Stimulated activated effector memory CD8-positive, alpha-beta T cell treated with anti-CD3 and anti-CD28 coated beads, Interleukin-12 subunit alpha, Interleukin-12 subunit beta, amount 100 ng/mL, for 72 hours (primary cell): ENCODE measurements at regions not wholly inside any gene's neighbourhood (a gene's known extent, or its start where the extent isn't known, plus 50 kb on each side); places are given as distances from the start of the nearest gene placed in this dataset.
"Not testable (repeated sequence)": the region's sequence is repeated elsewhere in the genome, so short reads cannot be mapped to it uniquely, and the experiment has no call there.

ENCODE experiments used
- ATAC-seq: fragments of 150-1000 bp; cut with Tn5 transposase; 2 replicates; pipeline ENCODE4 v1.10.0; 2021
- DNase-seq, 2 donors: peaks; one replicate each; pipeline ENCODE4 v3.0.0; 2021 to 2022; ENCODE audit warnings: low spot score in 2 of 2
- H3K27ac Mint-ChIP-seq: one replicate; pipeline ENCODE4 v1.8.0; 2022; ENCODE audit warnings: mild to moderate bottlenecking, mixed read lengths
- H3K36me3 Mint-ChIP-seq: one replicate; pipeline ENCODE4 v1.8.0; 2022; ENCODE audit warnings: mild to moderate bottlenecking, mixed read lengths
- H3K4me1 Mint-ChIP-seq: one replicate; pipeline ENCODE4 v1.8.0; 2022; ENCODE audit warnings: mixed read lengths
- H3K4me3 Mint-ChIP-seq: one replicate; pipeline ENCODE4 v1.8.0; 2022; ENCODE audit warnings: mild to moderate bottlenecking, mixed read lengths
- H3K9me3 Mint-ChIP-seq: one replicate; pipeline ENCODE4 v1.8.0; 2022; ENCODE audit warnings: mixed read lengths

DNA sequence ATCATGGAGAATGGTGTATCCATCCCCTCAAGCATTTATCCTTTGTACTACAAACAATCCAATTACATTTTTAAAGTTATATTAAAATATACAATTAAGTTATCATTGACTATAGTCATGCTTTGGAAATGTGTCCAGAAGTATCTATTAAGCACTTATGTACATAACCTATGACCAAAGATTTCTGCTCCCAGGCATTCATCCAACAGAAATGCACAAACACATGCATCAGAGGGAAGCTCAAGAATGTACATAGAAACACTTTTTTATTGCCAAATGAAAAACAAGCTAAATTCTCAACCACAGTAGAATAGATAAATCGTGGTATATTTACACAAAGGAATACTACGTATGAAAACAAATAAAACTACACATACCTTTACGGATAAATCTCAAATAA lies 700.5 kb upstream of the ZNF608 start:
- Mint-ChIP-seq H3K36me3 (no peaks in the 10 kb centered on the region), H3K4me1 (no peaks in the 10 kb centered on the region)

DNA sequence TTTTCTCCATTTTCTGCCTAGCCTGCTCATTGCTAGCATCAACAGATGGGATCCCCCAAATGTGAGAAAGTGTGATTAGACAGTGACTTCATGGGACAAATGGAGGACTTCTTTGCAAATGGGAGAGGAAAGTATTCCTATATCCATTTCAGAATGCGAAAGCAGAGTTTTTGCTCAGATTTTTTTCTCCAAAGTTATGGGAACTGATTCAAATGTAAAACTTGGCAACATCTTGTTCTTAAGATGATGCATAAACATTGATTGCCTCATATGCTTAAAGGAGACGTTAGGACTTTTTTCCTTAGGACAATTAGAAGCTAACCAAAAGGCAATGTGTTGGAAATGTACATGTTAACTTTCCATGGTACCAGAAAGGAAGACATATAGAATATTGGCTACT lies 704.3 kb upstream of the ZNF608 start:
- no peak overlapping the region for H3K27ac Mint-ChIP-seq
- no peak for ATAC-seq
- no peak for DNase-seq
- peaks cover 12% of the 10 kb centered on the region for H3K9me3 Mint-ChIP-seq
- no peaks in the 10 kb centered on the region for H3K36me3 Mint-ChIP-seq
- no peak overlapping the region for H3K4me3 Mint-ChIP-seq
- no peaks in the 10 kb centered on the region for H3K4me1 Mint-ChIP-seq

More for the DNA sequence above, 700.5 kb upstream of the ZNF608 start:
- DNase-seq (no peak), ATAC-seq (no peak)
- Mint-ChIP-seq H3K27ac (no peak overlapping the region), H3K4me3 (no peak overlapping the region), H3K9me3 (peaks cover 18% of the 10 kb centered on the region)

DNA sequence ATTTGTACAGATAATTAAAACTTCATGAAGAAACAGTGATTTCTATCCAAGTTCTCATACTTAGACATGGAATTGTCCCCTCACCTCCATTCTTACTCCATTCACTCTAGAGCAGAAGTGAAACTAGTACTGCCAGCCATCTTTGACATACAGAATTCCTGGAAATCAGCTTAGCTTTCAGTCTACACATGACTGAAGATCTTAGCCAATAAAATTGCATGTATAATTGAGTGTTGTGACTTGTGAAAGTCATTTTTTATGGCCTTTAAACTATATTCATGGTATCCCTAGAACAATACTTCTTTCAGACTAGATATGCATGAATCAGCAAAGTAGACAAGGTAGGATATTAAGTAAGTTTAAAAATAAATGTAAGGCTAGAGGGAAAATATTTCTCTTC lies 705.2 kb upstream of the ZNF608 start:
- no peak for ATAC-seq
- peaks cover 12% of the 10 kb centered on the region for H3K9me3 Mint-ChIP-seq
- H3K4me1 Mint-ChIP-seq, result no peaks in the 10 kb centered on the region
- no peak for DNase-seq
- no peak overlapping the region for H3K27ac Mint-ChIP-seq
- no peak overlapping the region for H3K4me3 Mint-ChIP-seq
- no peaks in the 10 kb centered on the region for H3K36me3 Mint-ChIP-seq

DNA sequence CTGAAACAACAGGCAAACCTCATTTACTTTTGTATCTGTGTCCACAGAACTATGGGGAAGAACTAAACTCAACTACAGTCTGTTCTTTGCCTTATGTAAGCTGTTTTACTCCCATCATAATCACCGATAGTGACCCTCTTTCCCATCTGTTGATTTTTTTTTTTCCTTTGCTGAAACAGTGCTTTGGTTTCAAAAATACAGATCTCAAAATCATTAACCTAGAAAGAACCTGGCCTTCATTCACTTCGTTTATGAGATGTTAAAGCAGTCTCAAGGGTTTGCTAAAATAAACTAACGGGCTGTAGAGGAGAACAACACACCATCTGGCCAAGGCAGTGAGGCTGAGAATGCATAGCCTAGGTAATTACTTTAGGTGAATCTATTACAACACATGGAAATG lies 706.6 kb upstream of the ZNF608 start:
- DNase-seq (no peak), ATAC-seq (no peak)
- no peak overlapping the region for H3K4me3 Mint-ChIP-seq
- no peak overlapping the region for H3K27ac Mint-ChIP-seq
- no peaks in the 10 kb centered on the region for H3K4me1 Mint-ChIP-seq
- H3K9me3 Mint-ChIP-seq, result peaks cover 15% of the 10 kb centered on the region
- no peaks in the 10 kb centered on the region for H3K36me3 Mint-ChIP-seq

DNA sequence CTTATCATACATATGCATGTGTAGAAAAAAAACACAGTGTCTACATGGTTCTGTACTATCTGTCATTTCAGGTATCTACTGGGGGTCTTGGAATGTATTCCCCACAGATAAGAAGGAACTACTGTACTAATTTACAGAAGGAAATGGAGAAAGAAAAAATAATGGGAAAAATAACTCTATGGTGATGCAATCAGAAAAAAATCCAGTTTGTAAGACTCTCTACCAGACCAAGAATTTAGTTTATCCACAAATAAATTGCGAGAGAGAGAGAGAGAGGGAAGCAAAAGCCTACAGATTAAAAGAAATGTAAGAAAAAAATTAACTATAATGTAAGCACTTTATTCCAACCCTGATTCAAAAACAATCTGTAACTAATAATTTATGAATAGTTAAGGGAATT lies 708.6 kb upstream of the ZNF608 start:
- ATAC-seq (no peak), DNase-seq (no peak)
- H3K4me3 Mint-ChIP-seq, result no peak overlapping the region
- H3K4me1 Mint-ChIP-seq, result no peaks in the 10 kb centered on the region
- H3K9me3 Mint-ChIP-seq, result peaks cover 18% of the 10 kb centered on the region
- H3K36me3 Mint-ChIP-seq, result no peaks in the 10 kb centered on the region
- no peak overlapping the region for H3K27ac Mint-ChIP-seq

DNA sequence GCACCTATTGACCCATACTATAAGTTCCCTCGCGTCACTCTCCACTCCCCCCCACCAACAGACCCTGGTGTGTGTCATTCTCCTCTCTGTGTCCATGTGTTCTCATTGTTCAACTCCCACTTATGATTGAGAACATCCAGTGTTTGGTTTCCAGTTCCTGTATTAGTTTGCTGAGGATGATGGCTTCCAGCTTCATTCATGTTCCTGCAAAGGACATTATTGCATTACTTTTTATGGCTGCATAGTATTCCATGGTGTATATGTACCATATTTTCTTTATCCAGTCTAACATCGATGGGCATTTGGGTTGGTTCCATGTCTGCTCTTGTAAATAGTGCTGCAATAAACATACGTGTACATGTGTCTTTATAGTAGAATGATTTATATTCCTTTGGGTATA lies 709.6 kb upstream of the ZNF608 start:
- not testable (repeated sequence) for H3K36me3 Mint-ChIP-seq, H3K27ac Mint-ChIP-seq, H3K4me1 Mint-ChIP-seq, ATAC-seq, H3K4me3 Mint-ChIP-seq, DNase-seq
- H3K9me3 Mint-ChIP-seq, result peaks cover 18% of the 10 kb centered on the region

DNA sequence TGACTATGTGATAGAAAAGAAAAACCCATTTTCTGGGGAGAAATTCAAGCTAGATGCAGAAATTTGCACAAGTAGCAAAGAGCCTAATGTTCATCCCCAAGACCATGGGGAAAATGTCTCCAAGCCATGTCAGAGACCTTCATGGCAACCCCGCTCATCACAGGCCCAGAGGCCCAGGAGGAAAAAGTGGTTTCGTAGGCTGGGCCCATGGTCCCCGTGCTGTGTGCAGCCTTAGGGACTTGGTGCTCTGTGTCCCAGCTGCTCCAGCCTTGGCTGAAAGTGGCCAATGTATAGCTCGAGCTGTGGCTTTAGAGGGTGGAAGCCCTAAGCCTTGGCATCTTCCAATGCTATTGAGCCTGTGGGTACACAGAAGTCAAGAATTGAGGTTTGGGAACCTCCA lies 711.2 kb upstream of the ZNF608 start:
- no peak overlapping the region for H3K4me3 Mint-ChIP-seq
- DNase-seq (no peak), ATAC-seq (no peak)
- no peak overlapping the region for H3K27ac Mint-ChIP-seq
- peaks cover 18% of the 10 kb centered on the region for H3K9me3 Mint-ChIP-seq
- H3K4me1 Mint-ChIP-seq, result no peaks in the 10 kb centered on the region
- H3K36me3 Mint-ChIP-seq, result no peaks in the 10 kb centered on the region

DNA sequence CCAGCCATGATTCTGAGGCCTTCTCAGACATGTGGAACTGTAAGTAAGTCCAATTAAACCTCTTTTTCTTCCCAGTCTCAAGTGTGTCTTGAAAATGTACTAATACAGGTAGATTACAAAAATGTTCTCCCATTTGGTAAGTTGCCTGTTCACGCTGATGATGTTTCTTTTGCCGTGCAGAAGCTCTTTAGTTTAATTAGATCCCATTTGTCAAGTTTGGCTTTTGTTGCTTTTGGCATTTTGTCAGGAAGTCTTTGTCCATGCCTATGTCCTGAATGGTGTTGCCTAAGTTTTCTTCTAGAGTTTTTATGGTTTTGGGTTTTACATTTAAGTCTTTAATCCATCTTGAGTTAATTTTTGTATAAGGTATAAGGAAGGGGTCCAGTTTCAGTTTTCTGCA lies 712.5 kb upstream of the ZNF608 start:
- DNase-seq, H3K4me3 Mint-ChIP-seq, ATAC-seq, H3K36me3 Mint-ChIP-seq, H3K27ac Mint-ChIP-seq, H3K4me1 Mint-ChIP-seq: not testable (repeated sequence)
- H3K9me3 Mint-ChIP-seq, result peaks cover 17% of the 10 kb centered on the region

DNA sequence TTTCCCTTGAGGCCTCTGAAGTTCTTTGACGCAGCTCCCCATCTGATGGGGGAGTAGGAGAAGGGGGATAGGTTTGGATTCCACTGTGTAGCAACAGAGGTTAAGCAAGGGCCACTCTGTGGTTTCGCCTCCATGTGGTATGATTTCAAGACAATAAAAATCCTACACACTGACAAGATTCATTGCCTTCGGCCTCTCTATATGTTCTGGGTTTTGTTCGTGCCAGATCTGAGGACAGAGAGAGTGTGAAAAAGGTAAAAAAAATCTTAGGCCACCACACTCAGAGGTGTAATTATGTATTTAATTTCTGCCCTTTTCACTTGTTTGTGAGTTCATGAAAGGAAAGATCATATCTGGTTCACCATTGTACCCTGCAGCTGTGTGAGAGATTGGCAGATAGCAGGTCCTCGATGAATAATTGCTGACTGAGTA lies 715.2 kb upstream of the ZNF608 start:
- no peak for DNase-seq
- Mint-ChIP-seq H3K4me3 (no peak overlapping the region), H3K4me1 (no peaks in the 10 kb centered on the region), H3K27ac (no peak overlapping the region), H3K9me3 (peaks cover 13% of the 10 kb centered on the region), H3K36me3 (no peaks in the 10 kb centered on the region)
- no peak for ATAC-seq

DNA sequence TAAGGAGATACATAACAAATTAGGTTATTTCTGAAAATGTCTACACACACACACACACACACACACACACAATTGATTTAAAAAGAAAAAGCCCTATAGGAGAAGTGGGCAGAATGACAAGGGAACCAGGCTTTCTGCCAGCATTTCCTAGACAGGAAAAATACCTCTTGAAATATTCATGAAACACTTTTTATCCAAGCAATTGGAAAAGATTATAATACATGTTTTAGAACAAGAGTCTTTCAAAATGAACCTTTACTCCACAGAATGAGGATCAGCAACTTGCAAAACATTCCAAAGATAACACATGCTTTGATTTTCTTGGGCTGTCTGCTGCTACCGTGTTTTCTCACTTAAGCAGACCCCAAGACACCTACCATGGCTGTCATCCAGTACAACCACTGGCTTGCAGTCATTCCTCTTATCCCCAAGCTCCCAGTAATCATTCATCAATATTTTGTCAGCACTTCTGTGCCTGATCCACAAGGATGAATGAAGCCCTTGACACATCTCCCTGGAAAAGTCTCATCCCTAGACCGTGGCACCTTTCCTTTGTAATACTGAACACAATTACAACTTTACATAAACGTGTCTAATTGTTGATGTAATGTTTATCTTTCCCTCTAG lies 717.1 kb upstream of the ZNF608 start:
- Mint-ChIP-seq H3K4me3 (no peak overlapping the region), H3K27ac (no peak overlapping the region), H3K36me3 (no peaks in the 10 kb centered on the region), H3K4me1 (no peaks in the 10 kb centered on the region), H3K9me3 (peaks cover 13% of the 10 kb centered on the region)
- DNase-seq, result no peak
- no peak for ATAC-seq

DNA sequence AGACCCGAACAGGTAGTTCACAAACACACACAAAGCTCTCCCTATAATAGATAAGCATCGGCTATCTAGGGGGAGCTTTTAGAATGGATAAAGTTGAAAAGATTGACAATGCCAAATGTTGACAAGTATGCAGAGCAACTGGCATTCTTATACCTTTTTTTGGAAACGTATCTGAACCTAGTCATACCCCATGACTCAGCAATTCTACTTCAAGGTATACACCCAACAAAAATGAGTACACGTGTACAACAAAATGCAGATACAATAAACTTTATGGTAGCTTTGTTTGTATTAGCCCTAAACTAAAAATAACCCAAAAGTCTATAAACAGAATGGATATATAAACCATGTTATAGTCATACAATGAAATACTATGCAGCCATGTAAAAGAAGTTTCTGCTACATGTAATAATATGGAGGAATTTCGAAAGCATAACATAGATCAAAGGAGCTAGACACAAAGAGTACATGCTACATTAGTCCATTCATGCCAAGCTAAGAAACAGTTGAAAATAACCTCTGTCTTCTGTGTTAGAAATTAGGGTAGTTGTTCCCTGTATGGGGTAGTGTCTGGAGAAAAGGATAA lies 718.5 kb upstream of the ZNF608 start:
- Mint-ChIP-seq H3K4me1 (no peaks in the 10 kb centered on the region), H3K36me3 (no peaks in the 10 kb centered on the region), H3K9me3 (peaks cover 6% of the 10 kb centered on the region), H3K27ac (no peak overlapping the region), H3K4me3 (no peak overlapping the region)
- DNase-seq (no peak), ATAC-seq (no peak)

DNA sequence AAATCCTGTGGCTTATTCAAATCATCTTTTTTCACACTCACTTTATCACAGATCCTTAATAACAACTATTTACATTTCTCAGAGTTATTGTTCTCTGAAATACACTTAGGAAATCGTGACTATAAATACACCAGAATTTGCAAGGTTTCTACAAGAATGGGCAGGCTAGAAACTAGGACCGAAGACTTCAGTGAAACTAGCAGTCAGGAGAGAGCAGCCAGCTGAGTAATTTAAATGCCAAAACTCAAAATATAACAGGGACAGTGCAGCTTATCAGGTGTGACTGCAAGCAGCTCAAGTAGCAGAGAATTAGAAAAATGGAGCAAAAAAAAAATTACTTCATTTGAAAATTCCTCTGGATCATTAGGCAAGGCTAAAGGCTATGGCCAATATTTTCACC lies 719.3 kb upstream of the ZNF608 start:
- H3K4me3 Mint-ChIP-seq, result no peak overlapping the region
- ATAC-seq, result no peak
- no peak overlapping the region for H3K27ac Mint-ChIP-seq

DNA sequence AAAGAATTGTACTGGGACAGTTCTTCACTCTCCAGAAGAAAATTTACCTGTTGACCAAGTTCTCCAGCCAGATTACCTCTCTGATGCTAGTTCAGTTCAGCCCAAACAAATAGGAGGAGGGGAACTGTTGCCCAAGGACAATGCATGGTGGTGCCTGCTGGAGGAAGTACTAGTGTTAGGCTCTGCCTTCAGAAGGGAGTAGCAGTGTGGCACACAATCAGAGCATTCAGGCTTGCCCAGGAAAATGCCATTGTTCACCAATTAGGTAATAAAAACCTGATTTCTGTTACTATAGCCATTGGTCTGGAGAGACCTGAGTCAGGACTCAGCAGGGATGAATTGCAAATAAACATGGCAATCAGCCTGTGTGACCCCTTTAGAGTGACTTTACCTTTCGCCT lies 720.8 kb upstream of the ZNF608 start:
- H3K27ac Mint-ChIP-seq, result no peak overlapping the region
- ATAC-seq (no peak), DNase-seq (no peak)
- H3K9me3 Mint-ChIP-seq, result peaks cover 6% of the 10 kb centered on the region
- no peak overlapping the region for H3K4me3 Mint-ChIP-seq
- H3K36me3 Mint-ChIP-seq, result no peaks in the 10 kb centered on the region
- H3K4me1 Mint-ChIP-seq, result no peaks in the 10 kb centered on the region

More for the DNA sequence above, 719.3 kb upstream of the ZNF608 start:
- Mint-ChIP-seq H3K4me1 (no peaks in the 10 kb centered on the region), H3K9me3 (peaks cover 6% of the 10 kb centered on the region), H3K36me3 (no peaks in the 10 kb centered on the region)
- DNase-seq, result no peak

DNA sequence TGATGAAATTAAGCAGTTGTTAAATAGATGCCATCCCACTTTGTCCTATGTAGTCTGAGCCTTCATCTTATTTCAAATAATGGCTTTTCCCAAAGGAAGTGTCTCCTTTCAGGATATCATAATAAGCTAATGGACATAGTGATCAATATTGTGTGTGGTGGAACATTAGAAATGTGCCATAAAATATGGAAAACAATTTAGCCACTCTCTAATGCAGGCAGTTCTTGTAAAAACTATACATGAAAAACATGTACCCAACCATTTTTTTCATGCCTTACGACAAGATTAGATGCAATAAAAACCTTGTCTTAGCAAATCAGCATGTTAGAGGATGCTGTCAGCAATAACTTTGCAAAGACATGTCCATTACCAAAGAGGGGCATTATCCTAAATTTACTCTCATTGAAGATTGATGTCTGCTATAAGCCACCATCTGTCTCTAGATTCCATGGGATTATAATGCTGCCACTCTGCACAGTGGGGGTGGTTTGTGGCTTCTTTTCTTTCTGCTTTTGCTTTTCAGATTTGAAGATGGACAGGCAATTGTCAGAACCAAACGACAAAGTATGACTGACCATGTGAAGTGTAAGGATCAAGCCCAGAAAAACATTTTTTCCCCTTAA lies 724.0 kb upstream of the ZNF608 start:
- no peak for ATAC-seq
- no peak for DNase-seq
- H3K9me3 Mint-ChIP-seq, result peaks cover 6% of the 10 kb centered on the region
- no peak overlapping the region for H3K27ac Mint-ChIP-seq
- H3K4me1 Mint-ChIP-seq, result no peaks in the 10 kb centered on the region
- H3K36me3 Mint-ChIP-seq, result no peaks in the 10 kb centered on the region
- no peak overlapping the region for H3K4me3 Mint-ChIP-seq

DNA sequence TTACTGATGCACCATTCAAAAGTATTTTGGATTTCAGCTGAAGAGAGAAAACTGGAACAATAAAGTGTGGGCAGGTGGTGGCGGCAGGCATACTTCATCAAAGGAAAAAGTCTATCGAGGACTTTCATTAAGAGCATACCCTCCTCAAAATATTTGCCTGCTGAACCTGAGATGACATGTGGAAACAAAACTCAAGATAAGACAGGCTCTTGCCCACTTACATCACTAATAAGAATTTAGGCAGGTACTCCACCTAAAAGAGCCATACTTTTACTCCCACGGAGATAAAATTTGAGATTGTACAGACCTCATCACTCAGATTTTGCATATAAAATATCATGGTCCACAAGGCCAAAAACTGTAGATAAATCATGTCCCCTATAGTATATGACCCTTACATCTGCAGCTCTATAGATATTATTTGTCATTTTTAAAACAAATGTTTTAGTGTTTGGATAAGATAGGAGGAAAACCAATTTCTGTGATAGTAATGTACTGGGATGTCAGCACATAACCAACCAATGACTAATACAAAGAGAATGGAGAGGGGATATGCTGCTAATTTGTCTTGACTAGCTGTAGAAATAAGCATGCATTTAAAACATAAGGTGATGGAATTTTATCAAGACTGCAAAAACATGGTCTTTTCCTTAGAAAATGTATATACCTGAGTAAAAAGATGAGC lies 730.6 kb upstream of the ZNF608 start:
- Mint-ChIP-seq H3K27ac (no peak overlapping the region), H3K4me3 (no peak overlapping the region), H3K9me3 (peaks cover 7% of the 10 kb centered on the region), H3K4me1 (no peaks in the 10 kb centered on the region), H3K36me3 (no peaks in the 10 kb centered on the region)
- DNase-seq (no peak), ATAC-seq (no peak)

DNA sequence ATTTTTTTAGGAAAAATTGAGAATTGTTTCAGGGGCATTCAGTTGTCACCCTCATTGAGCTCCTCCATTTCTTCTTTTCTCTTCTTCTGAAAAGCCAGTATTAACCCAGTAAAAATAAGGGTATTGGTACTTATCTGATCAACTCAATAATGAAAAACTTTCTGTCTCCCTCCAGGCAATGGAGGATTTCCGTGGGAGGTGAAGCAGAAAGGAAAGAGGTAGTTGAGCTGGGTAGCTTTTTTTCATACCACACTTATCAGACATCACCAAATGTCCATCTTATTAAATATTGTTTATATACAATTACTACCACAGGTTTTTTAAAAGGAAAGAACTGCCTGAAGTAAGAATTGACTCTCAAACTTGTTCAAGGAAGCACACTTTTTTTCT lies 731.1 kb upstream of the ZNF608 start:
- DNase-seq, result no peak
- H3K36me3 Mint-ChIP-seq, result no peaks in the 10 kb centered on the region
- no peak overlapping the region for H3K4me3 Mint-ChIP-seq
- H3K27ac Mint-ChIP-seq, result no peak overlapping the region
- H3K9me3 Mint-ChIP-seq, result peaks cover 7% of the 10 kb centered on the region
- no peak for ATAC-seq
- no peaks in the 10 kb centered on the region for H3K4me1 Mint-ChIP-seq
